Hematopoietic multipotent progenitor cell (in vitro differentiated cells): ENCODE measurements at regions not wholly inside any gene's neighbourhood (a gene's known extent, or its start where the extent isn't known, plus 50 kb on each side); places are given as distances from the start of the nearest gene placed in this dataset.
A peak's percentile ranks its signal among the peaks of the same experiment; 100 is the strongest.

Experiments used
- DNase-seq, 3 donors: peaks; one replicate each; pipeline ENCODE4 v3.0.0-alpha.2; 2011 to 2015; ENCODE audit warnings: low read depth in 2 of 3, low spot score in 2 of 3

- no peak for DNase-seq
Measured at GRCh38 chr22:19639610-19640135, 74.6 kb upstream of the SEPTIN5 start.

- DNase-seq = no peak
Measured at GRCh38 chr22:19640306-19640705, 74.0 kb upstream of the SEPTIN5 start.

GRCh38 chr22:19641254-19641982, 72.9 kb upstream of the SEPTIN5 start:
- no peak for DNase-seq

- no peak for DNase-seq
Measured at GRCh38 chr22:19641983-19642451, 72.3 kb upstream of the SEPTIN5 start.

- peak in 2 of 3 donors; percentile 78 to 94 for DNase-seq
Measured at GRCh38 chr22:19643448-19644313, 70.6 kb upstream of the SEPTIN5 start.

- DNase-seq = no peak
Measured at GRCh38 chr22:19644314-19645223, 69.7 kb upstream of the SEPTIN5 start.

GRCh38 chr22:19645391-19645790, 68.9 kb upstream of the SEPTIN5 start:
- DNase-seq = no peak

- DNase-seq = no peak
Measured at GRCh38 chr22:19645905-19646304, 68.4 kb upstream of the SEPTIN5 start.

- no peak for DNase-seq
Measured at GRCh38 chr22:19646383-19646782, 67.9 kb upstream of the SEPTIN5 start.

GRCh38 chr22:19648419-19648929, 65.8 kb upstream of the SEPTIN5 start:
- peak in 1 of 3 donors; percentile 45 for DNase-seq

- no peak for DNase-seq
Measured at GRCh38 chr22:19652316-19652715, 62.0 kb upstream of the SEPTIN5 start.

GRCh38 chr22:19654338-19654987, 59.8 kb upstream of the SEPTIN5 start:
- no peak for DNase-seq

GRCh38 chr22:19655399-19655798, 58.9 kb upstream of the SEPTIN5 start:
- no peak for DNase-seq

- no peak for DNase-seq
Measured at GRCh38 chr22:19656541-19657251, 57.6 kb upstream of the SEPTIN5 start.

- DNase-seq = no peak
Measured at GRCh38 chr22:19657252-19658056, 56.8 kb upstream of the SEPTIN5 start.

- no peak for DNase-seq
Measured at GRCh38 chr22:19658057-19658966, 56.0 kb upstream of the SEPTIN5 start.
